NCI-H2107 treated with DMSO at 0.1 percent for 48 hours (cell line): ENCODE measurements at regions not wholly inside any gene's neighbourhood (a gene's known extent, or its start where the extent isn't known, plus 50 kb on each side); places are given as distances from the start of the nearest gene placed in this dataset.

ENCODE experiments used
- DNase-seq: peaks from one replicate; lab custom pipeline; 2025; ENCODE audit not compliant: unreplicated experiment; lab: John Stamatoyannopoulos, UW

DNA sequence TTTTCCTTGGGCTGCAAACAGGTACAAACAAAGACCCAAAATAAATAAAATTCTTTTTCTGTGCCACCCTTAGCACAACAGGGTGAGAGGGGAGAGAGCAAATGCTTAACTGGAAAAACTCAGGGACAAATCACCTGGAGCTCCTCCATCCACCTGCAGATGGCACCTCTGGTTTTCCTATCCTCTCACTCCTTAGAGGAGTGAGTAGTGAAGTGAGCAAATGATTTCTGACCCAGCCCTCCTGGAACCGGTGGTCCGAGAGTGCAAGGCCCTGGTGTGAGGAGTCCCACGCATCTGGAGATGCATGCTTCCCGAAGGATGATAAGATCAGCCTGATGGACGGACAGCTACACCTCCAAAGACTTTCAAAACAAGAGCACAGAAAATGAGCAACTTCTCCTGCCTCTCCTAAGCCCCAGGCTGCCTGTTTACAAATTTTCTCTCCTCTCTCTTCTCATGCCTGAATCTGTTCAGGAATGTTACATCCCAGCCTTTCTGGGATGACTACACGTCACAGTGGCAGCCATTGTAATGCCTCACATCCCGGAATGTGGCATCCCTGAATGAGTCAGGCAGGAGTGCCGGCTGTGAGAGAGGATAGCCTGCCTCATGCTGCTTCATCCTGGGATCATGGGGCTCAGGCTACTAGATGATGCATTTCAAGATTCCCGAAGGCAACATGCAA is 86.4 kb downstream of the ADRB2 start:
- no peak for DNase-seq

DNA sequence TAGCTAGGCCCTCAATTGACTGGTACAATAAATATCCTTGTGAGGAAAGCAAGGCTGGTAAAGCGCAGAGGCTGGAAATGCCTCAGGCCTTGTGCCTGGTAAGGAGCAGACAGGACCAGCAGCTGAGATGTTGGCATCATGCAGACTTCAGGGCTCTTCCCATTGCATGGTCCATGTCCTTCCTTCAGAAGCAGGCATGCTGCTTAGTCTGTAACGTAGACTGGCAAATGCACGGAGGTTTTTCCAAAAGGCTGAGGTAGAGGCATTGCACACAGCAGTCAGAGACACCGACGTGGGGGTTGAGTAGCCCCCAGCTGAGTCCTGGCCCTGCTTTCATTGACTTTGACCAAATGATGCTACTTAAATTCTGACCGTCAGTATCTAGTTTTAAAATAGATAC is 87.1 kb downstream of the ADRB2 start:
- DNase-seq, result no peak

DNA sequence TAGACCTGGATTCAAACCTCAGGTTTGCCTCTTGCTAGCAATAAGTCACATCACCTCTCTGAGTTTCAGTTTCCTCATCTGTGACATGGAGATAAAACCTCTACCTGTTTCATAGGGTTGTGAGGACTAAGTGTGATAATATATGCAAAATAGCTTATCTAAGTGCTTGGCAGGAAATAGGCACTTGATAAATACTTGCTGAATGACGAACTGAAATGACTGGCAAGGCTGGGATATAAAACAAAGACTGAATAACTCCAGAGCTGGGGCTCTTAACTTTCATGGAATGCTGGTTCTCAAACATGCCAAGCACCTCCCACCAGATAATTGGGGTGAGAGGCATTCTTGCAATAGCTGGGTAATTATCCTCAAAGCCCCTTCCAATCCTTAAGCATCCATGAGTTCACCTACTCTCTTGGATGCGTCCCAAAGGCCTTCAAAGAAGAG is 87.6 kb downstream of the ADRB2 start:
- no peak for DNase-seq

DNA sequence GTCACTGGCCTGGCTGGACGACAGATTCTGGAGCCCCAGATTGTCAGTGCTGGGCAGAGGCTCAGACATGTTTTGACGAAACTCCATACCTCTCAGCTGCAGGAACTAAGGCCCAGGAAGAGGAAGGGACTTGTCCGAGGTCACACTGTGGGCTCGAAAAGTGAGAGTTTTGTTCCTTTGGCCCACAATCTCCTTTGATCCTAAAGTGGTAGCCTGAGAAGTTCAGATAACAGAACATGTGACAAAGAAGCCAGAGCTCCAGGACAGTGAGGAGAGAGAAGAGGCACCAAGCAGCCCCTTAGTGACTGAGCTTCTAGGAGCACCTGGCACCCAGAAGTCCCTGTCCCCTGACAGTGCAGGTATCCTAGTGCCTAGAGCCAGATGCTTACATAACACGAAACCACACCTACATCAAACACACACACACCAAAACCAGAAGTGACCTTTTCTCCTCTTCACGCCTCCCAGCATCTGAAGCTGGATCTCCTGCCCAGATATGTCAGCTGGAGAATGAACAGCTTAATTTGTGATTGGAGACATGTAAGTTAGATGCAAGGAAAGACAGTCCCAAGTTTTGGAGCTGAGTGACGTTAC is 88.9 kb downstream of the ADRB2 start:
- no peak for DNase-seq

DNA sequence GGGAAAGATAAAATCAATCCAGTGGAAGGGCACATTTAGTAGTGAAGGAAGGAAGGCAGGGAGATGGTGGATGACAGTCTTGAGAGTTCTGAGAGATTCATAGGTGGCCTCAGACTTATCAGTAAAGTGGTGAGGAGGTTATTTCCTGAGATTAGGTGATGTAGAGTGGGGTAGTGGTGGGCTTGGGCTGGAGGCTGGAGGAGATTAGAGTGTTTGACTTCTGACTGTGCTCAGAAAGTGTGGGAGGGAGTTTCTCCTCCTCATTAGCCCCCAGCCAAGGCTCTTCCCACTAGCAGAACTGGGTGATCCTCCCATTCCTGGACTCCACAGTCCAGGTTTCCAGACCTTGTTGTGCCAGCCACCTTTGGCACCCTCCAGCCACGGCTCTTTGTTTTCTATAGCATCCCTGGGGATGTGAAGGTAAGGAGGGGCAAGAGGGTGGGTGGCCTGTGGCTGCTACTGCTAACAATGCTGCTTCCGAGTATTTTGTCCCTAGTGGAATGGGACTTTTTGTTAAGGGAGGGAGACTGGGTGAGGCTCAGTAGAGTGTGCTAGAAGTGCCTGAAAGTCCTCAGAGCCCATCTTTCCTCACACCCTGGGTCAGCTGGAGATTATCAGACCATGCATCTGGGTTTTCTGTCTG is 94.4 kb downstream of the ADRB2 start:
- no peak for DNase-seq

DNA sequence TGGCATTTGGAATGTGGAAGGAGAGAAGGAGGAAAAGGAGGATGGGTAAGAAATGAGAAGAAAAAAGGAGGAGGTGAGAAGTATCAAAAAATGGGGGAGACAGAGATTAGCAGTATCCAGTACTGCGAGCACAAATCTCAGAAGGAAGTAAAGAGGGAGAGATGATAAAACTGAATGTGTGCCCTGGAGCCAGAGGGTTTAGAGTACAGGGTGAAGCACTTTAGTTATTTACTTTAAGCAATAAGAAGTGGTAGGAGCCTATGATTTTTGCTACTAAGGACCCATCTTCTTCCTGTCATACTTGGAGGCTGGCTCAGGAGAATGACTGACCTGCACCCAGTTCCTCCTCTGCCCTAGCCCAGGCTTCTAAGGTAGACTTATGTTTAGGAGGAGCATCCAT is 94.9 kb downstream of the ADRB2 start:
- no peak for DNase-seq

DNA sequence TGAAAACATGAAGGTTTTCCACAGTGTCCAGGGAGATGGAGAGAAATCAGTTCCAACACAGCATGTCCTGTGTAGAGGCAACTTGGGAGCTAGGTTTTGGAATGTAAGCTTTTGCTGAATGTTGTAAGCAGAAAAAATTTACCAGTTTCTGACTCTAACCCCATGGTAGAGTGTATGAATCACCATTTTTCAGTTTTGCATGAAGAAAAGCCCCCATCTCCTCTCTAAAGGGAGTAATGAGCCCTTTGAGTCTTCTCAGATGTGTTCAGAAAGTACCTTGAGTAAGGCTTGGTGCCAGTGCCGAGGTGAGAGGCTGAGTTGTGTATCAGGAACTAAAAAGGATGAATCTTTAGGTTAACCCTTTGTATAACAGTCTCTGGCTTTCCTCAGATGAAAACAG is 96.2 kb downstream of the ADRB2 start:
- DNase-seq, result no peak

DNA sequence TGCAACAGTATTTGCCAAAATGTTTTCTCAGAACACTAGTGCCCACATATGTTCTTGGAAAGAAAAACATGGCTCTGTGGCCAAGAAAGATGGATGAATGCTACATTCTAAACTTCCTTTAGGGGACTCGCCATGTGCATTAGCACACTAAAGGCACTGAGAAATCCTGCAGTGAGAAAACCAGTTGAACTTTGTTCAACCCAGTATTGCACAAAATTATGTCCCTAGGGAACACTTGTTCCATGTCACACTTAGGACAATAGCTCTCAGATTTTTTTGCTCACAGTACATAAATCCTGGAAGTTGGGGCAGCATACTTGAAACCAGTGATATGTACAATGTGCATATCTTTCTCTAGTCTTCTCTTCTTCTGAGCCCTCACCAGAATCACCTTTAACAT is 96.6 kb downstream of the ADRB2 start:
- no peak for DNase-seq

DNA sequence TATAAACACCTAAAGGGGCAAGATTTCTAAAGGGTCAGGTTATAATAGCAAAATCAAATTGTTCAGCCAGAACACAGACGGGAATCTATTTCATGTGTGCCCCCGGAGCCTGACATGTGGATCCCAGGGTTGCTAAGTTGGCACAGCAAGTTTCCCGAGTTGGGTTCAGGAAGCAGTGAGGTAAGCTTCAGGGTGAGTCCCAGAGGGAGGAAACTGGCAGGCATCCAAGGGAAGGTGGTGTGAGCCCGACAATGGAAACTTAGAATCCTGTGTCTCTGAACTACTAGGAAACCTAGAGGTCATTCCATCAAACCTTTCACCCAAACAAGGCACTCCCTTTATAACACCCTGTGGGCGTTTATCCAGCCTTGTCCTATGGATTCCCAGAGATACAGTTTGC is 98.4 kb downstream of the ADRB2 start:
- DNase-seq, result no peak

DNA sequence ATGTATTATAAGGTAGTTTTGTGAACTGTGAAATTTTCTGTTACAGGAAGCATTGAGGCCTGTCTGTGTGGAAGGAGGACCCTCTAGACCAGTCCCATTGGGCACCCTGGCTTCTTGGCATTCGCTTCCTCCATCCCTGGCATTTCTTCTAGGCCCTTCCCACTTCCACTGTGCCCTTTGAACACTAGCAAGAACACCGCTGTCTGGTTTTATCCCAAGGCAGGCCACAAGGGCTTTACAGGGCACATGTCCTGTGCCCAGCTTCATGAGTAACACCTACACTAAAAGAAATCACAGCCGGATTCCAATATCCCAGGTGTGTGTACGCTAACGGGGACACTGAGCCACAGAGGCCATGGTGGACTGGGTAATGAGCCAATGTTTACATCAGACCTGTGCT is 99.8 kb downstream of the ADRB2 start:
- DNase-seq, result no peak

DNA sequence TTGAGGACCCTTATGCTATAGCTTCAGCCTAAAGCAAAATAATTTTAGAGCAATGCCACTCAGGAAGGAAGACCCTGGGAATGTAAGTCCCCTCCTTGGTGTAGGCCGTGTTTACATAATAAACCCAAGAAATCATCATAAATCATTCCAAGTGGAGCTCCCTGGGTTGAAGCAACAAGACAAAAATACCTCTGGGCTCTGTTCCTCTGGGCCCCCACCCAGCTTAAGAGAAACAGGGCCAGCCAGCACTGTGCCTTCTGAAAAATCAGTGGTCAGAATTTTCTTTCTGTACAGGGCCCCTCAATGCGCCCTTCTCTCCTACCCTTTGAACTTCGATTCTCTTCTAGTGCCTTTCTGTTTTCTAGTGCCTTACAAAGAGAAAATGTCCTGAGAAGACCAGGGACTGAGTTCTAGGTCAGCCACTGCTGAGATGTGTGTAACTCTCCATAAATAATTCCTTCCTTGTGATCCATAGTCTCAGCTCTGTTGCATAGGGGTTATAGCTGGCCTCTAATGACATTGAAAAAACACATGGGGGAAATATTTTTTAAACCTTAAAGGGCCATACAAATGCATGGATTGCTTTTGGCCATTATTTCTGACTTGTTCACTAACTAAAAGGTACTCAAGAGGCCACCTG is 101.0 kb downstream of the ADRB2 start:
- DNase-seq, result no peak

DNA sequence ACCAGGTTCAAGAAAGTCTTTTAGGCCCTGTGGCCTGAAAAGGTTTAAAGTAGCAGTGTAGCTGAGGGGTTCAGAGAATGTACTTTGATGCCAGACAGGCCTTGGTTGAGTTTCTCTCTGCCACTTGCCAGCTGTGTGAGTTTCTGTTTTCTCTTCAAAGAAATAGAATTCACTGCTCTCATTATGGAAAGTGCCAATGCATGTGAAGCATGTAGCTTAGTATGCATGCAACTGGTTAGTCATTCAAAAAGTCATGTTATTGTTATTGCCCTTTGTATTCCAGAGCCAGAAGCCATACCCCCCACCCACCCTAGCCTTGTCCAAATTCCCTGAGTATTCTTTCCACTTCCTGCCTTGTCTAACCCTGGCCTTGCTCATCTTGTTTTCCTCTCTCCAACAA is 101.7 kb downstream of the ADRB2 start:
- no peak for DNase-seq

DNA sequence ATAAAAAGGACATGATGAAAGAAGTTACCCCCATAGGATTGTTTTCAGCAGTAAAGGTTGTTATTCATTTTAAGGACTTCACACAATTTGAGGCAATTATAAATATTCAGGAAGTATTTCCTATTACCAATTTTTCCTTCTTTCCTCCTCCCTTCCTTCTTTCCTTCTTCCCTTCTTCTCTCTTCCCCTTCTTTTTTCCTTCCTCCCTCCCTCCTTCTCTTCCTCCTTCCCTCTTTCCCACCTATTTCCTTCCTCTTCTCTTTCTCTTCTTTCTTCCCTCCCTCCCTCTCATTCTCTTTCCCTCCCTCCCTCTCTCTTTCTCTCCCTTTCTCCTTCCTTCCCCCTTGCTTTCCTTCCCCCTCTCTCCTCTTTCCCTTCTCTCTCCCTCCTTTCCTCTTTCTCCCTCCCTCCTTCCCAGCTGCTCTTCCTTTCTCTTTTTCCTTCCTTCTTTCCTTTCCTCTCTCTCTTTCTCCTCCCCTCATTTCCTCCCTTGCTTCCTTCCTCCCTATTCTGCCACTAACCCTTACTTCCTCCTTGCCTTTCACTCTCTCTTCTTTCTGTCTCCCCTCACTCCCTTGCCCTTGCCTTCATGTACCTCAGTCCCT is 105.1 kb downstream of the ADRB2 start:
- DNase-seq, result no peak

DNA sequence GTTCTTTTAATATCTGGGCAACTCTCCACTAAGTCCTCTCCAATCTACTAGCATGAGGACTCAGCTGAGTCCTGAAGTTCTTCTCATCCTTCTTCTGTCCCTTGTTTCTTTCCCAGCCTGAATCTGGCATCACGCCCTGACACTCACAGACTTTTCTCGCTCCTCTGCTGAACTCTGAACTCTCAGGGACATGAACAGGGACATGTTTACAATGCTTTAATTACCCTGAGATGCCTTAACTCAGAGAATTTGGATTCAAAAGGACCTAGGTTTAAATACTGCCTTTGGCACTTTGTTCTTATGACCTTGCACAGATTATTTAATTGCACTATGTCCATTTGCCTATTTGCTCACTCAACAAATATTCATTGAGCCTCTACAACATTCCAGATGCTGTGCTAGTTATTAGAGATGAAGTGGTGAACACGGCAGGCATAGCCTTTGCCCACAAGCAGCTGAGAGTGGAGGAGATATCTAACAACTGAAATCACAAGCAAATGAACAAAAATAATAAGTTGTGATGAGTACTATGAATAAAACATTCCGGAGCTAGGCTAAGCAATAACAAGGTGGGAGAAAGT is 106.0 kb downstream of the ADRB2 start:
- no peak for DNase-seq

DNA sequence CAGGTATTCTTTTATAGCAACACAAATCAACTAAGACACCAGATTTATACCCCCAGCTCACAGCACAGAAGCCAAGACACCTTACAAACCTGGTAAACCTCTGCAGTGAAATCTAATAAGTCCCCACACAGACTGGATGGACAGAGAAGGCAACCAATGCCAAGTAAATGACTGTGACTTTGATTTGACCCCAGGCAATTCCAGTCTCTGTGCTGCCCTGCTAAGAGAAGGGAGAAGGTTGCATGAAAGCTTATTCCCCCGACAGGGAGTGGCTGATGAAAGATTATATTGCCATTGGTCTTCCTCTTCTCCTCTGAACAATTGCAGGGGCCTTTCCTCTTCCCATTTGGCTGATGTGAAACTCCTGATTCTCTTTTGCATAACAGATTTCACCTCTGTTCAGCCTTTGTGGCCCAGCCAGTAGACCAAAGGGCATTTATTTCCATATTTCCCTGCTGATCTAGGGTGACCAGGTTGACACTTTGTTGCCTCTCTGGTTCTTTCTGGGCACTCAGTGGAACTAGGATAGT is 107.6 kb downstream of the ADRB2 start:
- DNase-seq, result no peak

DNA sequence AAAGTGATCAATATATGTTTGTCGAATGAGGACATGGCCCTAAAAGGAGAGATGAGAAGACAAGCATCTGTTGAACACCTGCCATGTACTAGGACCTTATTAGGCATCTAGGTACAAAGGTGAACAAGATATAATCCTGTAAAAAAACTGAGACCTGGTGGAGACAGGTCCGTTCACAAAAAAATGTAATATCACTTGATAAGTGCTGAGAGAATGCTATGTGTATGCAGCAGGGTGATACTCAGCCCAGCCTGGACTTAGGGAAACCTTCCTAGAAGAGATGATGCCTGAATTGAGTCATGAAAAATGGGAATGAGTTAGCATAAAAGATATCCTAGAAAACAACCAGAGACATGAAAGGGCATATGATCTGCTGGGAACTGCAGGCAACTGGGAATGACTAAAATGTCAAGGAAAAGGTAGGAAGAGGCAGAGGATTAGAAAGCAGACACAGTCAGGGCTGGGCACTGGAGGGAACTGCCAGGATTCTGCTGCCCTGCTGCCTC is 108.5 kb downstream of the ADRB2 start:
- DNase-seq, result no peak

DNA sequence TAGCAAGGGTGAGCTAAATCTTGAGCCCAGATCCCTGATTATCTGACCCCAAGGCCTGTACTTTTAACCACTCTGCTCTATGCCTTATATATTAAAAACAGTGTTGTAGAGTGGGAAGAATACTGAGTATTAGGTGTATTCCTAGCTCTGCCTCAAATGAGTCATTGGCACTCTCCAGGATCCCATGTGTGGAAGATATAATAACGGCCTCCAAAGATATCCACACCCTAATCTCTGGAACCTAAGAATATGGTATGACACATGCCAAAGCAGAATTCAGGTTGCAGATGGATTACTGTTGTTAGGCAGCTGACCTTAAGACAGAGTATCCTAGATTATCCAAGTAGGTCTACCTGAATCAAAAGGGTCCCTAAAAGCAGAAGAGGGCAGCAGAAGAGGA is 110.8 kb downstream of the ADRB2 start:
- no peak for DNase-seq

DNA sequence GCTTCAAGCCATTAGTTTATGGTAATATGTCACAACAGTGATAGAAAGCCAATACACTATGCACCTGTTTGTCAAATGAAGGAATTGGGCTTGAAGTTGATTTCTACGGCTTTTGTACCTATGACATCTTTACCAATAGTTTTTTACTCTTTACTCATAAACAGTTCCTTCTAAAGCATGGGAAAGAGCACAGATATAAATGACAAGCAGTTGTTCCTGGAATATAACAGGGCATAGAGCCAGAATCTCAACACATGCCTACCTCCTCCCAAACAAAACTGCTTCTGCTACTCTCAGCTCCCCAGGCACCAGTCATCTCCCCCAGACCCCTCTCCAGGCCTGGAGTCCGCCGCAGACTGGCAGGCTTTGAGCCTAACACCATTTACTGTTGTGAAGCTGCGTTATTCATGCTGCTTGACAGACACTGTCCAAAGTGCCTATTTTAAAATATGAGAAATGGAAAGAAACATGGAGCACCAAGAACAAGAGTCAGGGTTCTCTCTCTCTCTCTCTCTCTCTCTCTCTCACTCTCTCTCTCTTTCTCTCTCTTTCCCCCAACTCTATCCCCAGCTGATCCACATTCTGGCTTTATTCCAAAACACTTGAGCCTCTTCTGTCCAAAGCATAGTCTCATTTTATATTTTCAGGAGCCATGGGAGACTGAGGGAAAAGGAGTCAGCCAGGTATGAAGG is 111.6 kb downstream of the ADRB2 start:
- DNase-seq, result no peak

DNA sequence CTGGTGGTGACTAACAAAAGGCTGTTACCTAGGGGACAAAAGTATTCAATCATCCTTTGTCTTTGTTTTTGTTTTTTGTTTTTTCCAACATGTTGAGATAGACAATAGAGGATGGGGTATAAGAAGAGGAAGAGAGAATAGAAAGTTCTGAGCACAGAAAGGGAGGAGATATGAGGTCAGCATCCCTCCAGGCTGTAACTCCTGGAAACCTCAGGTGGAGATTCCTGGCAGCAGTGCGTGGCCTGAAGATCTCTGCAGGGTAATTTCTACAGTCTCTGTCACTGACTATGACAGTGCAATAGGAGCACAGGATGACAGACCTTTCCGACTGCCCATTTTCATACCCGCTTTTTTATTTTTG is 112.1 kb downstream of the ADRB2 start:
- no peak for DNase-seq

DNA sequence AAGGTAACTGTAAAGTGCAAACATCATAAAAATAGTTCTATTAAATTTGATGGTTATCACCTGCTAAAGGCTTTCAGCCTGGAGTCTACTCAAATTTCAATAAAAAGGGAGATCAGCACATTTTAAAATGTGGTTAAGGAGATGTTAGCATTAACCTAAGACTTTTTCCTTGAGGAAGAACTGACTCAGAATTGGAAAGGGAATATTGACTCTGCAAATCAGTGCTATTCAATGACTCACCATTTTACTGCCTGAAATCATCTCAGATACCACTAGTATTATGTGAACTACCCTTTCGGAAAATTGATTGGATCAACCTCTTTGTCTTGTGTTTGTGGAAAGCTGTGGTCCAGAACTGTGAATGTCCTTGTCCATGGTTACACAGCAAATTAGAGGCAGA is 113.3 kb downstream of the ADRB2 start:
- no peak for DNase-seq
